Heart left ventricle (tissue), 13 donors: ENCODE measurements at regions not wholly inside any gene's neighbourhood (a gene's known extent, or its start where the extent isn't known, plus 50 kb on each side); places are given as distances from the start of the nearest gene placed in this dataset.

Experiments used
- CTCF ChIP-seq, 12 donors: fragments of 200-600 bp; sonication (generic) in 4 of 12; IDR thresholded peaks; one replicate each; pipeline versions ENCODE4 v1.5.0 to v1.8.0; 2018 to 2022; ENCODE audit warnings: antibody characterized with exemption in 12 of 12, mild to moderate bottlenecking in 5 of 12
- POLR2A ChIP-seq, 2 donors: fragments of 450-650 bp; IDR thresholded peaks; one replicate each; pipeline ENCODE4 v1.6.1; 2017; ENCODE audit warnings: antibody characterized with exemption in 2 of 2, mild to moderate bottlenecking in 2 of 2, moderate library complexity in 2 of 2
- donor health status: ischemic (EF 13 %, LVEDD 7.1; RV severe dilation, severe dysfunction).
- donor health status: DM: no; HTN: yes; CAD: no.
- donor health status: DM: no; HTN: no; CAD: no.
- donor health status: ischemic (EF 25% LVEDD 6.9; RV normal size, moderate dysfunction).
- donor health status: ischemic (EF 25% LVEDD 5.7; RV mildly dilated, moderate dysfunction).
- donor health status: ischemic (EF 35%, LVEDD 5.7; RV mildly dilated, moderate dysfunction).
- donor health status: nonischemic (EF 11% LVEDD 7.7; RV severe dilation, severe dysfunction).
- donor health status: DM: yes; HTN: yes; CAD: no.
- donor health status: PGD.
- donor health status: ischemic (EF 29% LVEDD 5.4; RV normal size, mild dysfunction).
- donor health status: nonischemic (EF 23%, LVEDD 6.1; RV moderate dilation, normal function).

GRCh38 chr2:59012234-59012633 lies 771.1 kb upstream of the FANCL start:
- TF ChIP-seq CTCF (IDR thresholded peaks at IDR 0.05) (no peak), POLR2A (IDR thresholded peaks at IDR 0.05) (no peak)
